ENCODE measurements at regions not wholly inside any gene's neighbourhood (a gene's known extent, or its start where the extent isn't known, plus 50 kb on each side); places are given as distances from the start of the nearest gene placed in this dataset.

- Mint-ChIP-seq H3K36me3 (no peaks in the 10 kb centered on the region), H3K4me3 (no peak overlapping the region), H3K27me3 (peaks cover 0 to 14% (median 5%) of the 10 kb centered on the region in 5 donors), H3K4me1 (no peaks in the 10 kb centered on the region), H3K9me3 (peaks cover 0 to 14% (median 3%) of the 10 kb centered on the region in 11 donors), H3K27ac (no peak overlapping the region)
- DNase-seq (no peak), ATAC-seq (no peak)
- Histone ChIP-seq H3K9me3 (ENCODE audit: control insufficient read depth in 2 of 3, low read length in 3 of 3) (no peaks in the 10 kb centered on the region), H3K4me1 (ENCODE audit: control insufficient read depth in 2 of 2, insufficient read depth in 2 of 2, low read length in 2 of 2) (no peaks in the 10 kb centered on the region), H3K36me3 (ENCODE audit: control insufficient read depth in 2 of 3, insufficient read depth in 3 of 3, low read length in 3 of 3) (no peaks in the 10 kb centered on the region), H3K4me3 (ENCODE audit: low read length) (no peak overlapping the region), H3K27me3 (ENCODE audit: control insufficient read depth in 2 of 2, insufficient read depth in 2 of 2, low read length in 2 of 2) (no peaks in the 10 kb centered on the region), H3K27ac (ENCODE audit: low read depth, low read length) (no peak overlapping the region)
- ChIA-PET POLR2A (no interaction called here), CTCF (no interaction called here)
- intact Hi-C loops (cut with micrococcal nuclease), result no loop called here
Measured at GRCh38 chr7:113392421-113392820, 274.1 kb upstream of the SMIM30 start.

GRCh38 chr7:113389112-113389646 is 270.8 kb upstream of the SMIM30 start:
- no peaks in the 10 kb centered on the region for H3K36me3 ChIP-seq (ENCODE audit: control insufficient read depth in 2 of 3, insufficient read depth in 3 of 3, low read length in 3 of 3)
- intact Hi-C loops (cut with micrococcal nuclease), result no loop called here
- no peaks in the 10 kb centered on the region for H3K9me3 ChIP-seq (ENCODE audit: control insufficient read depth in 2 of 3, low read length in 3 of 3)
- no peak for DNase-seq
- H3K4me1 ChIP-seq (ENCODE audit: control insufficient read depth in 2 of 2, insufficient read depth in 2 of 2, low read length in 2 of 2), result no peaks in the 10 kb centered on the region
- Mint-ChIP-seq H3K4me1 (no peaks in the 10 kb centered on the region), H3K9me3 (peaks cover 0 to 14% (median 3%) of the 10 kb centered on the region in 11 donors), H3K27me3 (peaks cover 0 to 14% (median 0%) of the 10 kb centered on the region in 5 donors), H3K27ac (no peak overlapping the region), H3K4me3 (no peak overlapping the region), H3K36me3 (no peaks in the 10 kb centered on the region)
- no peak overlapping the region for H3K27ac ChIP-seq (ENCODE audit: low read depth, low read length)
- no peak overlapping the region for H3K4me3 ChIP-seq (ENCODE audit: low read length)
- H3K27me3 ChIP-seq (ENCODE audit: control insufficient read depth in 2 of 2, insufficient read depth in 2 of 2, low read length in 2 of 2), result no peaks in the 10 kb centered on the region
- ChIA-PET POLR2A (no interaction called here), CTCF (interaction anchor here (0.5 kb wide), 1 partner anchor 175 kb away, joined by 3 read pairs; no protein-coding TSS in a partner anchor)
- no peak for ATAC-seq

DNA sequence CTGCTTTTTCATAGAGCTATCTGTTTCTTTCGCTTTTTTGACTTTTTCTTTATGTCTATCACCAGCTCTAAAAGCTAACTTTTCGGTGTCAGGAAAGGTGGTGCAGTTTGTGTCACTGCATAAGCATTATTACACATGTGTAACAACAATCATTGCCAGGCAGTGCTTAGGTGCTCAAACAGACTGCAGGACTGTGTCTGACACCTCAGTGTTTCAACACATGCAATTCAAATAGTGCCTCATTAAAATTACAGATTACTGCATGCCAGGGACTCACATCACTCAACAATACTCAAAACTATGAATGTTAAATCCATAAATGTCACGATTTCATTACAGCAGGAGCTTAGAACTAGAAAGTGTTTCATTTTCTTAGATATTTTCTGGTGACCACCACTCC is 265.3 kb upstream of the SMIM30 start:
- Mint-ChIP-seq H3K27me3 (peaks cover 0 to 2% (median 0%) of the 10 kb centered on the region in 5 donors), H3K4me3 (no peak overlapping the region), H3K27ac (no peak overlapping the region), H3K4me1 (no peaks in the 10 kb centered on the region), H3K9me3 (peaks cover 0 to 2% (median 0%) of the 10 kb centered on the region in 11 donors), H3K36me3 (no peaks in the 10 kb centered on the region)
- CTCF ChIA-PET, result no interaction called here
- ATAC-seq (no peak), DNase-seq (no peak)
- Histone ChIP-seq H3K27me3 (ENCODE audit: control insufficient read depth in 2 of 2, insufficient read depth in 2 of 2, low read length in 2 of 2) (no peaks in the 10 kb centered on the region), H3K36me3 (ENCODE audit: control insufficient read depth in 2 of 3, insufficient read depth in 3 of 3, low read length in 3 of 3) (no peaks in the 10 kb centered on the region), H3K9me3 (ENCODE audit: control insufficient read depth in 2 of 3, low read length in 3 of 3) (no peaks in the 10 kb centered on the region), H3K4me1 (ENCODE audit: control insufficient read depth in 2 of 2, insufficient read depth in 2 of 2, low read length in 2 of 2) (no peaks in the 10 kb centered on the region), H3K27ac (ENCODE audit: low read depth, low read length) (no peak overlapping the region), H3K4me3 (ENCODE audit: low read length) (no peak overlapping the region)
- POLR2A ChIA-PET, result no interaction called here
- intact Hi-C loops (cut with micrococcal nuclease), result no loop called here

- Mint-ChIP-seq H3K27ac (no peak overlapping the region), H3K9me3 (peaks cover 0 to 1% (median 0%) of the 10 kb centered on the region in 11 donors), H3K36me3 (no peaks in the 10 kb centered on the region), H3K4me1 (no peaks in the 10 kb centered on the region), H3K27me3 (peaks cover 0 to 4% (median 3%) of the 10 kb centered on the region in 5 donors), H3K4me3 (no peak overlapping the region)
- ATAC-seq, result no peak
- H3K9me3 ChIP-seq (ENCODE audit: control insufficient read depth in 2 of 3, low read length in 3 of 3), result no peaks in the 10 kb centered on the region
- H3K4me1 ChIP-seq (ENCODE audit: control insufficient read depth in 2 of 2, insufficient read depth in 2 of 2, low read length in 2 of 2), result no peaks in the 10 kb centered on the region
- no peak for DNase-seq
- CTCF ChIA-PET, result interaction anchor here (0.7 kb wide), 1 partner anchor 42 kb away, joined by 3 read pairs; no protein-coding TSS in a partner anchor
- H3K4me3 ChIP-seq (ENCODE audit: low read length), result no peak overlapping the region
- intact Hi-C loops (cut with micrococcal nuclease), result no loop called here
- H3K27me3 ChIP-seq (ENCODE audit: control insufficient read depth in 2 of 2, insufficient read depth in 2 of 2, low read length in 2 of 2), result no peaks in the 10 kb centered on the region
- POLR2A ChIA-PET, result no interaction called here
- H3K27ac ChIP-seq (ENCODE audit: low read depth, low read length), result no peak overlapping the region
- H3K36me3 ChIP-seq (ENCODE audit: control insufficient read depth in 2 of 3, insufficient read depth in 3 of 3, low read length in 3 of 3), result no peaks in the 10 kb centered on the region
Measured at GRCh38 chr7:113379746-113380145, 261.4 kb upstream of the SMIM30 start.

- H3K27me3 ChIP-seq (ENCODE audit: control insufficient read depth in 2 of 2, insufficient read depth in 2 of 2, low read length in 2 of 2), result no peaks in the 10 kb centered on the region
- H3K27ac ChIP-seq (ENCODE audit: low read depth, low read length), result no peak overlapping the region
- intact Hi-C loops (cut with micrococcal nuclease), result no loop called here
- Mint-ChIP-seq H3K27me3 (peaks cover 0 to 9% (median 4%) of the 10 kb centered on the region in 5 donors), H3K4me1 (no peaks in the 10 kb centered on the region), H3K27ac (no peak overlapping the region), H3K9me3 (peaks cover 0 to 1% (median 0%) of the 10 kb centered on the region in 11 donors), H3K36me3 (no peaks in the 10 kb centered on the region), H3K4me3 (no peak overlapping the region)
- CTCF ChIA-PET, result no interaction called here
- H3K4me1 ChIP-seq (ENCODE audit: control insufficient read depth in 2 of 2, insufficient read depth in 2 of 2, low read length in 2 of 2), result no peaks in the 10 kb centered on the region
- POLR2A ChIA-PET, result no interaction called here
- H3K9me3 ChIP-seq (ENCODE audit: control insufficient read depth in 2 of 3, low read length in 3 of 3), result no peaks in the 10 kb centered on the region
- no peak for ATAC-seq
- H3K4me3 ChIP-seq (ENCODE audit: low read length), result no peak overlapping the region
- no peaks in the 10 kb centered on the region for H3K36me3 ChIP-seq (ENCODE audit: control insufficient read depth in 2 of 3, insufficient read depth in 3 of 3, low read length in 3 of 3)
- DNase-seq, result no peak
Measured at GRCh38 chr7:113374955-113375354, 256.6 kb upstream of the SMIM30 start.

GRCh38 chr7:113373863-113374262 is 255.5 kb upstream of the SMIM30 start:
- Histone ChIP-seq H3K27ac (ENCODE audit: low read depth, low read length) (no peak overlapping the region), H3K36me3 (ENCODE audit: control insufficient read depth in 2 of 3, insufficient read depth in 3 of 3, low read length in 3 of 3) (no peaks in the 10 kb centered on the region), H3K4me1 (ENCODE audit: control insufficient read depth in 2 of 2, insufficient read depth in 2 of 2, low read length in 2 of 2) (no peaks in the 10 kb centered on the region), H3K4me3 (ENCODE audit: low read length) (no peak overlapping the region), H3K9me3 (ENCODE audit: control insufficient read depth in 2 of 3, low read length in 3 of 3) (no peaks in the 10 kb centered on the region), H3K27me3 (ENCODE audit: control insufficient read depth in 2 of 2, insufficient read depth in 2 of 2, low read length in 2 of 2) (no peaks in the 10 kb centered on the region)
- Mint-ChIP-seq H3K27me3 (peaks cover 0 to 9% (median 4%) of the 10 kb centered on the region in 5 donors), H3K9me3 (peaks cover 0 to 1% (median 0%) of the 10 kb centered on the region in 11 donors), H3K4me3 (no peak overlapping the region), H3K27ac (no peak overlapping the region), H3K4me1 (no peaks in the 10 kb centered on the region), H3K36me3 (no peaks in the 10 kb centered on the region)
- ATAC-seq (no peak), DNase-seq (no peak)
- intact Hi-C loops (cut with micrococcal nuclease), result no loop called here
- ChIA-PET POLR2A (no interaction called here), CTCF (no interaction called here)

DNA sequence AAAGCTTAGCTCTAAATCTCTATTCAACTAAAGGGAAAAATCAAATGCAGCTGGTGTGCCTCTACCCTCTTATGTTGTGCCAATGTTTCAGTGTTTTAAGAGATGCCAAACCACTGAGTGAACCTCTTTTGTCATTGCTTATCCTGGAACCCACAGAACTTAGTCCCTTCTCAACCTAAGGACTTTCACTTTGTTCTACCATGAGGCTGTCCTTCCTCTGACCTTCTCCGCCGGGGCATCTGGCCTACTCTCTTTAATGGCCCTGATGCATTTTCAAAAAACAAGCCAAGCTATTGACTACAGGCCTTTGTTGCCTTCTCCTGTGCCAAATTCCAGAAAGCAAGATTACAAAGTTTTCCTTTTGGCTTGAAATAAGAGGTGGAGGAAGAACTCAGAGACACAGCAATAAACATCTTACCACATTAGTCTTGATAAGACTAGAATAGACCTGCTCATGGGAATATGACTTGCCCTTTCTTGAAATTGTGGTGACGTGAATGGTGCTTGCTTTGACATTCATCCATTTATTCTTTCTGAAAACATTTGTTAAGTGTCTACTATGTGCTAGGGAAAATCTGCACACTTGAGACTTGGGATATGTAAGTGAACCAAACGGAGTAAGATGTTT is 253.2 kb upstream of the SMIM30 start:
- H3K4me1 Mint-ChIP-seq, result no peaks in the 10 kb centered on the region

More for the DNA sequence above, 253.2 kb upstream of the SMIM30 start:
- no peak overlapping the region for H3K4me3 Mint-ChIP-seq
- CTCF ChIA-PET, result no interaction called here
- no peaks in the 10 kb centered on the region for H3K27me3 ChIP-seq (ENCODE audit: control insufficient read depth in 2 of 2, insufficient read depth in 2 of 2, low read length in 2 of 2)
- POLR2A ChIA-PET, result no interaction called here
- intact Hi-C loops (cut with micrococcal nuclease), result no loop called here
- ATAC-seq (no peak), DNase-seq (no peak)
- no peak overlapping the region for H3K4me3 ChIP-seq (ENCODE audit: low read length)
- no peaks in the 10 kb centered on the region for H3K4me1 ChIP-seq (ENCODE audit: control insufficient read depth in 2 of 2, insufficient read depth in 2 of 2, low read length in 2 of 2)
- no peaks in the 10 kb centered on the region for H3K36me3 Mint-ChIP-seq
- peaks cover 0 to 5% (median 3%) of the 10 kb centered on the region in 5 donors for H3K27me3 Mint-ChIP-seq
- H3K27ac ChIP-seq (ENCODE audit: low read depth, low read length), result no peak overlapping the region
- H3K36me3 ChIP-seq (ENCODE audit: control insufficient read depth in 2 of 3, insufficient read depth in 3 of 3, low read length in 3 of 3), result no peaks in the 10 kb centered on the region
- H3K9me3 ChIP-seq (ENCODE audit: control insufficient read depth in 2 of 3, low read length in 3 of 3), result no peaks in the 10 kb centered on the region
- H3K27ac Mint-ChIP-seq, result no peak overlapping the region
- H3K9me3 Mint-ChIP-seq, result peaks cover 0 to 1% (median 0%) of the 10 kb centered on the region in 11 donors

All from naive thymus-derived CD4-positive, alpha-beta T cell (primary cell).